T-helper 2 cell treated with Interferon-gamma antibody and Interleukin-4, amounts not matched to agents 5 μg/mL and 100 μg/mL, for 36 hours (primary cell): ENCODE measurements at regions not wholly inside any gene's neighbourhood (a gene's known extent, or its start where the extent isn't known, plus 50 kb on each side); places are given as distances from the start of the nearest gene placed in this dataset.

Experiments
- DNase-seq: peaks from one replicate; pipeline ENCODE4 v3.0.0; 2021; ENCODE audit warnings: low spot score
- H3K27ac Mint-ChIP-seq: one replicate; pipeline ENCODE4 v1.8.0; 2021; ENCODE audit warnings: mild to moderate bottlenecking, mixed read lengths
- H3K27me3 Mint-ChIP-seq: one replicate; pipeline ENCODE4 v1.8.0; 2021; ENCODE audit warnings: low read depth, mixed read lengths
- H3K36me3 Mint-ChIP-seq: one replicate; pipeline ENCODE4 v1.8.0; 2021; ENCODE audit warnings: low read depth, mixed read lengths
- H3K4me1 Mint-ChIP-seq: one replicate; pipeline ENCODE4 v1.8.0; 2021; ENCODE audit warnings: low read depth, mixed read lengths
- H3K4me3 Mint-ChIP-seq: one replicate; pipeline ENCODE4 v1.8.0; 2022; ENCODE audit warnings: mild to moderate bottlenecking, moderate library complexity, mixed read lengths
- H3K9me3 Mint-ChIP-seq: one replicate; pipeline ENCODE4 v1.8.0; 2021; ENCODE audit warnings: mixed read lengths

GRCh38 chr6:1201547-1202200 is 110.2 kb upstream of the FOXQ1 start:
- Mint-ChIP-seq H3K9me3 (no peaks in the 10 kb centered on the region), H3K27me3 (no peaks in the 10 kb centered on the region), H3K4me1 (no peaks in the 10 kb centered on the region), H3K36me3 (no peaks in the 10 kb centered on the region), H3K27ac (no peak overlapping the region), H3K4me3 (no peak overlapping the region)
- no peak for DNase-seq

DNA sequence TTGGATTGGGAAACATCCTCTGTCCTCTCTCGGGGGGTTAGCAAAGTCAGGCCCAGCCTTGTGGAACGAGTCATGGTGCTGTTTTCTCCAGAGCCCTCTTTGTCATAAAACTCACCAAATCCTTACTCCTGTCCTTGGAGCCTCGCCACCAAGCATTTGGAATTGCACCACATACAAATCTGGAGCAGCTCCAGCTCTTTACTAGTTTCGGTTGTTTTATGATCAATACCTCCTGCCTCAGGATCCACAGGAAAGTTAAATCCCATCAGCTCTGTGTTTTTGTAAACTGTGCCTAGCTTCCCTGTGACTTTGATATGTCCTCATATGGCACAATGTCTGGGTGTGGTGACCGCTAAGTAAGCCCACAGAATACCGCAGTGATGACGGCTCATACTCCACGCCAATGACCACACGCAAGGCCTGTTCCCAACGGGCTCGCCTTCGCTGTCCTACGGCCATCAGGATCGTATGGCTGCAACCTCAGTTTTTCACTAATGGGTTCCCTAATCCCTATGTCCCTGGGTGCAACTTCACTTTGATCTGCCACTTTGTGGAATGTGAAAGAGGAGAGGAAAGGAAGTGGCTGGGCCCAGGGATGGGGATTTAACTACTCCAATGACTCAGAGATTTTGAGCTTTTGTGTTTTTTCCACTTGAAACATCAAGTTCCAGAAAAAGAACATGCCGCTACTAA is 111.3 kb upstream of the FOXQ1 start:
- Mint-ChIP-seq H3K36me3 (no peaks in the 10 kb centered on the region), H3K4me3 (no peak overlapping the region), H3K27me3 (no peaks in the 10 kb centered on the region), H3K27ac (no peak overlapping the region), H3K4me1 (no peaks in the 10 kb centered on the region), H3K9me3 (peaks cover 8% of the 10 kb centered on the region)
- no peak for DNase-seq

DNA sequence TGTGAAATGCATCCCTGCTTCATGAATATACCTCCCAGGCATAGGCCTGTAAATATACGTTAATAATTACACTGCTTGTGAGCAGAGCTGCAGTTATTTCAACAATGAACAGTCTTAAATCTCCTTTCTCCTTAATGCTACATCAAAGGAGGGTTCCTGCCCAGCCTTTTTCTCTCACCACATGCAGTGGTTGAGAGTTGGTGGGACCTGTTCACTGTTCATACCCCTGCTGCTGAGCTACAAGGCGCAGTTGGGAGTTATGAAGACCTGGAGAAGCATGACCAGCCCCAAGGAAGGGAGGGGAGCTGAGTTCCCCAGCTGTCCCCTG is 111.9 kb upstream of the FOXQ1 start:
- H3K9me3 Mint-ChIP-seq = peaks cover 10% of the 10 kb centered on the region
- no peak overlapping the region for H3K27ac Mint-ChIP-seq

DNA sequence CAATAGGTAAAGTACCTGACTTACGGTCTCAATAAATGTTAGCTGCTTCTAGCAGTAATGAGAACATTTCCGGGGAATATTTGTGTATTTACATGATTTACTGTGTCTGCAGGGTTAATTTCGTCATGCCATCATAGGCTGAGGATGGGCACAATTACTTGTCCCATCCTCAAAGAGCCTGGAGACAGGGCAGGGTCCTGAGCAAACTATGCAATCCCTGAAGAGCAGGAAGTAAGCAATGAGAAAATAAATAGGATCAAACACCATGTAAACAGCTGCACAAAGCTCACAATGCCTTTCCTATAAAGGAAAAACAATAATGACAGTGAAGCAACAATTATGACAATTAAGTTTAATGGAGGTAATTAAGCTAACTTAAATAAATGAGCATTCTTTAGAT is 114.6 kb upstream of the FOXQ1 start:
- Mint-ChIP-seq H3K4me1 (no peaks in the 10 kb centered on the region), H3K36me3 (no peaks in the 10 kb centered on the region), H3K27me3 (no peaks in the 10 kb centered on the region), H3K4me3 (no peak overlapping the region), H3K27ac (no peak overlapping the region), H3K9me3 (peaks cover 17% of the 10 kb centered on the region)
- no peak for DNase-seq

More for the DNA sequence above, 111.9 kb upstream of the FOXQ1 start:
- Mint-ChIP-seq H3K27me3 (no peaks in the 10 kb centered on the region), H3K4me1 (no peaks in the 10 kb centered on the region), H3K4me3 (no peak overlapping the region), H3K36me3 (no peaks in the 10 kb centered on the region)
- DNase-seq = no peak

GRCh38 chr6:1191141-1191630 is 120.7 kb upstream of the FOXQ1 start:
- Mint-ChIP-seq H3K36me3 (no peaks in the 10 kb centered on the region), H3K27ac (no peak overlapping the region), H3K27me3 (no peaks in the 10 kb centered on the region), H3K4me1 (no peaks in the 10 kb centered on the region), H3K9me3 (peaks cover 15% of the 10 kb centered on the region), H3K4me3 (no peak overlapping the region)
- DNase-seq = no peak

DNA sequence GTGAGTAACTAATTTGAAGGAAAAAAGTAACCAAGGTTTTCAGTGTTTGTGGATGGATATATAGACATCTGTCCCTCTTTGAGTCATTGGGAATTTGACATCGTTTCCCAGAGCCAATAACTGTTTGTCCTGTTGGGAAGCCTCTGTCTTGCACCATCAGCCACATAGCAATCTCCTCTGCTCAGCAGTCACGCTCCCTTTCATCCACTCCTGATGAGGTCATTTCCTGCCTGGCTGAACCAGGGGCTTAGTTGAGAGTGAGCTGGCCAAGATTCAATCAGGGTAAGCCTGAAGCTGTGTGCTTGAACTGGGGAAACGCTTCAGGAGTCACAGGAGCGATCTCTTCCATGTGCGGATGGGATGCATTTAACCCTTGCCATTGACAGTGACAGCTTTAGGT is 121.5 kb upstream of the FOXQ1 start:
- Mint-ChIP-seq H3K9me3 (peaks cover 7% of the 10 kb centered on the region), H3K27ac (no peak overlapping the region), H3K4me3 (no peak overlapping the region), H3K4me1 (no peaks in the 10 kb centered on the region), H3K36me3 (no peaks in the 10 kb centered on the region), H3K27me3 (no peaks in the 10 kb centered on the region)
- DNase-seq = no peak

DNA sequence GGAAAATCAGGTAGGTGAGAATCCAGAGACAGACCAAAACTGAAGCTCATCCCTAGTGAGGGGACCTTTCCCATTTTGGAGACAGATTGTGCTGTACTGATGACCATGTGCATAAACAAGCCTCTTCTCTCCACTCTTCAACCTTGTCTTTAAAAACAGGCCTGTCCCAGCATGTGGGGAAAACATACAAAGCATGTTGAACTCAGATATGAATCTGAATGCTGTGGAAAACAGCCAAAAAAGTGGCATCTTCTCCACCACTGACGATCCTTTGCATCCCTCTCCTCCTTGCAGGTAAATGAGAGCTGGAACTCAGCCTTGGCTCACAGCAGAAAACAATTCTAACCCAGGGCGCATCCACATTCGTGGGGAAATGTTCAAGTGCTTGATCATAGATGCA is 123.7 kb upstream of the FOXQ1 start:
- no peak for DNase-seq
- Mint-ChIP-seq H3K4me3 (no peak overlapping the region), H3K9me3 (no peaks in the 10 kb centered on the region), H3K27ac (no peak overlapping the region), H3K36me3 (no peaks in the 10 kb centered on the region), H3K27me3 (no peaks in the 10 kb centered on the region), H3K4me1 (no peaks in the 10 kb centered on the region)

DNA sequence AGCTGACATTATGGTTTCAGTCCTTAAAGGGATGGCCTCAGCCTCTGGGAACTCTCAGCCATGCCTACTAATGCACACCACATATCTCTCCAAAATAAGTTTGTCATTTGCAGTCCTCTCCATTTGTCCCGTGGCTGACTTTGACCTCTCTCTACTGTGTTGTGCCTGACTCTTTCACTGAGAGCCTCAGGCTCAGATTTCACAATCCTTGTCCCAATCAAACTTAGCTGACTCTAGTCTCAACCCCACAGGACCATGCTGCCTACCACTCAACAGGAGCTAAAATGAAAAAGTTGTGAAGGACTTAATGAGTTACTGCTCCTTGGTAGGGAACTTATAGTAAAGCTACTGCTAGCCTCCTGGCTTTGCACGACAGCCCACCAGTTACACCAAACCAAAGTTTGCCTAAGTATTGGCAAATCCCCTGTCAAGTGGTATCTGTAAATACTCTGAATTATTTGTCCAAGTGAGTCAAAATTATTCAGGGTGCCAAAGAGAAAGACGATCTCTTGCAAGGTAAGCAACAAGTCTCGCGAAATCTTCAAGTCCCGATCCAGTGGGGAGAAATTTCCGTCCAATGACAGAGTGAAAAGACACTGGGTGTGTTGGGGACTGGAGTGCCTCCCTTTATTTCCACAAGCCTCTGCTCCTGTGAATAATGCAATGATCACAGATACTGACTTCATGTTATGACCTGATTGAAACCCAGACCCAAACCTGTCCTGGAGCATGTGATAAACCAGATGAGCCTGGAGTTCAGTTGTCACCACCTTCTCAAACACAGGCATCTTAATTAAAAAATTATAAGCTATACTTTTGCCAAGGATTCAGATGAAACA is 124.4 kb upstream of the FOXQ1 start:
- Mint-ChIP-seq H3K27me3 (no peaks in the 10 kb centered on the region), H3K9me3 (no peaks in the 10 kb centered on the region)

GRCh38 chr6:1184318-1184717 is 127.6 kb upstream of the FOXQ1 start:
- Mint-ChIP-seq H3K4me3 (no peak overlapping the region), H3K36me3 (no peaks in the 10 kb centered on the region), H3K9me3 (no peaks in the 10 kb centered on the region), H3K27ac (no peak overlapping the region), H3K4me1 (no peaks in the 10 kb centered on the region), H3K27me3 (no peaks in the 10 kb centered on the region)
- no peak for DNase-seq

More for the DNA sequence above, 124.4 kb upstream of the FOXQ1 start:
- Mint-ChIP-seq H3K4me1 (no peaks in the 10 kb centered on the region), H3K36me3 (no peaks in the 10 kb centered on the region), H3K27ac (no peak overlapping the region), H3K4me3 (no peak overlapping the region)
- DNase-seq = no peak

GRCh38 chr6:1182722-1183521 is 129.0 kb upstream of the FOXQ1 start:
- DNase-seq = no peak
- H3K27me3 Mint-ChIP-seq = no peaks in the 10 kb centered on the region
- H3K9me3 Mint-ChIP-seq = no peaks in the 10 kb centered on the region
- no peaks in the 10 kb centered on the region for H3K36me3 Mint-ChIP-seq
- H3K4me1 Mint-ChIP-seq = no peaks in the 10 kb centered on the region
- H3K27ac Mint-ChIP-seq = no peak overlapping the region
- no peak overlapping the region for H3K4me3 Mint-ChIP-seq

DNA sequence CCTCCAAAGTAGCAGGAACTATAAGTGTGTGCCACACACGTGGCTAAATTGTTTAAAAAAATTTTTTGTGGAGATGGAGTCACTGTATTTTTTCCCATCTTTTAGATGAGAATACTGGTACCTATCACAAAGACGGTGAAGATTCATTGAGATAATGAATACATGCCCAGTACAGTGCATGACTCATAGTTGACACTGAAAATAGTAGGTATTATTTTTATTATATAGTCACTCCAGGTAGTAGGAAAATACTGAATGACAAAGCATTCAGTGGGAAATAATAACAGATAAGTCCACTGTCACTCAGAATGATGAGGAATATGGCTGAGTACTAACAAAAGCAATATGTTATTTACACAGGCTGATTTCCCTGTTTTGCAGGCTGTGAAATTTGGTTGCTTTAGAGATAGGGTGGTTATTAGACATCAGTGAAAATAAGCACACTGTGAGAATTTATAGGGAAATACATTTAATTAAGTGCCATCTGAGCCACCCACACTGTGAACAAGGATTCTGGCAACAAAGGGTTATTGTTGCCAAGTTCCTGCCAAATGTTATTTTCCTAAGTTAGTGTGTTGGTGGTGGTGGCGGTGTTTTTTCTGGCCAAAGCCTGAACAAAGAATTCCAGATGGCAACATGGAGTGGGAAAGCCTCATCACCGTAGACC is 129.8 kb upstream of the FOXQ1 start:
- Mint-ChIP-seq H3K4me1 (no peaks in the 10 kb centered on the region), H3K36me3 (no peaks in the 10 kb centered on the region), H3K9me3 (no peaks in the 10 kb centered on the region), H3K27me3 (no peaks in the 10 kb centered on the region), H3K4me3 (no peak overlapping the region), H3K27ac (no peak overlapping the region)
- no peak for DNase-seq

DNA sequence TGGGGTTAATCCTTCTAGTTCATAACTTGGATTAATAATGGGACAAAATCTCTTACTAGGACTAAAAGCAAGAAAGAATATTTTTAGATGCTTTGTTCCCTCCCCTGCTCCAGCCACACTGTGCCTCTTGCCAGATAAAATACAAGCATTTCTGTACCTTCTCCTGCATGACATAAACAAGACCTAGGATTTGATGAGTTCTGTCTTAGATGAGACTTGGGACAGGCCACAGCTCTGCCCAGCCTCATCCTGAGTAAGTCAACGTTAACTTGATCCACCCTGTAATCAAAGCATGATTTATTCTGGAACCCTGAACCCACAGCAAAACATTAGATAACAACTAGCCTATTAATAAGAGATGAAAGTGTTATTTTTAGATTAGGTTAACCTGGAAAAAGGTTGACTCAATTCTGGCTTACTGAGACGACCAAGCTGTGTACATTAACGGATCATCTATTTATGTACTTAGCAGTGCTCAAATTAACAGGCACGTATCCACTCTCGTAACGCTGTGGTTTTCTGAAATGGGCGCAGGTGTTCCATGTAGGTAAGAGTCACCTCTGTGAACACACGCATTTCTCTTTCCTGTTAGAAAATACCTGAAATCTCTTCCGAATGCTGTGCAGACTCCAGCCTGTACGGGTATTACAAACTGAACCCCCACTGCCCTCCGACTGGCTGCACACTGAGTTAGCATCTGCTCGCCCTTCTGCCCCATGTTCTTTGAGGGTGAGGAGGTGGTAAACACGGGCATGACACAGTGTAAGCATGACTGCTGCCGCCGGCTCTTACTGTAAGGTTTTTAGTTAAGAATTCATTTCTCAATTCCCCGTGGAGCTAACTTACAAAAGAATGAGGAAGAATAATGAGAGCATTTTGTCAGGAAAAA is 132.1 kb upstream of the FOXQ1 start:
- no peak for DNase-seq
- Mint-ChIP-seq H3K4me1 (no peaks in the 10 kb centered on the region), H3K27ac (no peak overlapping the region), H3K4me3 (no peak overlapping the region), H3K27me3 (no peaks in the 10 kb centered on the region), H3K36me3 (no peaks in the 10 kb centered on the region), H3K9me3 (no peaks in the 10 kb centered on the region)
